GM12878 (cell line): ENCODE measurements at regions not wholly inside any gene's neighbourhood (a gene's known extent, or its start where the extent isn't known, plus 50 kb on each side); places are given as distances from the start of the nearest gene placed in this dataset.

ENCODE experiments used
- ATAC-seq: fragments of 200-7000 bp; cut with Tn5 transposase; 3 replicates; pipeline ENCODE4 v1.9.1; 2020; ENCODE audit warnings: mild to moderate bottlenecking, moderate library complexity
- BruUV-seq: library from RNA; stranded (reverse); fragments of 400-500 nt; replicated peaks from 2 replicates; lab custom pipeline; 2021; lab: Mats Ljungman, UMichigan
- CTCF ChIA-PET: fragments of 300-600 bp; sonication (Branson Sonifier 250); formaldehyde crosslinking; extraction: SDS; loops from one replicate; lab custom pipeline; 2021; ENCODE audit warnings: inconsistent platforms; lab: Yijun Ruan, JAX
- POLR2A ChIA-PET: fragments of 350-600 bp; formaldehyde crosslinking; extraction: SDS; loops from one replicate; lab custom pipeline; 2021; ENCODE audit warnings: inconsistent platforms; lab: Charles Lee
- RAD21 ChIA-PET: fragments of 300-600 bp; sonication (Branson Sonifier 250); formaldehyde crosslinking; loops from one replicate; lab custom pipeline; 2023; ENCODE audit warnings: antibody characterized with exemption; ENCODE audit not compliant: unreplicated experiment; lab: Charles Lee
- SMC1A ChIA-PET: fragments of 300-600 bp; sonication (Branson Sonifier 250); formaldehyde crosslinking; loops from one replicate; lab custom pipeline; 2023; ENCODE audit not compliant: unreplicated experiment, uncharacterized antibody; lab: Charles Lee
- DNase-seq: peaks from one replicate; pipeline ENCODE4 v3.0.0-alpha.2; 2011; ENCODE audit warnings: low read depth, low spot score
- FAIRE-seq: peaks from 3 replicates; lab custom pipeline; 2011; peaks lifted over from hg19 to GRCh38; lab: Jason Lieb, UNC
- H2AFZ ChIP-seq: 2 replicates; pipeline ENCODE4 v1.6.0; 2011; ENCODE audit warnings: low read depth, low read length, control low read depth; ENCODE audit not compliant: control insufficient read depth
- H3K27ac ChIP-seq: 2 replicates; pipeline ENCODE4 v1.5.1; 2011; ENCODE audit warnings: control low read depth; ENCODE audit not compliant: control insufficient read depth, insufficient read depth
- H3K27me3 ChIP-seq, 2 experiments: replicated peaks in 1 of 2; 2 replicates each; pipeline versions ENCODE4 v1.6.0 to v1.6.1; 2011; ENCODE audit warnings: low read length in 1 of 2; ENCODE audit not compliant: control insufficient read depth in 2 of 2, insufficient read depth in 2 of 2
- H3K36me3 ChIP-seq, 2 experiments: 2 replicates each; pipeline ENCODE4 v1.5.1; 2011; ENCODE audit warnings: low read length in 1 of 2; ENCODE audit not compliant: control insufficient read depth in 2 of 2, insufficient read depth in 2 of 2
- H3K4me1 ChIP-seq: 2 replicates; pipeline ENCODE4 v1.6.1; 2011; ENCODE audit warnings: mild to moderate bottlenecking, low read length, moderate library complexity, mixed read lengths; ENCODE audit not compliant: control insufficient read depth, insufficient read depth
- H3K4me2 ChIP-seq: 2 replicates; pipeline ENCODE4 v1.6.0; 2011; ENCODE audit warnings: control low read depth; ENCODE audit not compliant: control insufficient read depth, insufficient read depth
- H3K4me3 ChIP-seq: fragments of 200-600 bp; sonication (generic); 2 replicates; pipeline ENCODE4 v1.5.1; 2016
- H3K79me2 ChIP-seq: 2 replicates; pipeline ENCODE4 v1.6.0; 2011; ENCODE audit warnings: low read length; ENCODE audit not compliant: control insufficient read depth, insufficient read depth
- H3K9ac ChIP-seq: 2 replicates; pipeline ENCODE4 v1.8.0; 2011; ENCODE audit warnings: low read length, control low read depth, mixed read lengths; ENCODE audit not compliant: control insufficient read depth, insufficient read depth
- H3K9me3 ChIP-seq: replicated peaks from 3 replicates; pipeline ENCODE4 v1.5.1; 2011; ENCODE audit warnings: mild to moderate bottlenecking, low read length; ENCODE audit not compliant: control insufficient read depth, insufficient read depth
- H4K20me1 ChIP-seq: 2 replicates; pipeline ENCODE4 v1.6.0; 2011; ENCODE audit not compliant: control insufficient read depth, insufficient read depth
- BCL3 ChIP-seq: IDR thresholded peaks from 2 replicates; pipeline ENCODE4 v1.6.1; 2011; ENCODE audit warnings: borderline replicate concordance, low read depth, mild to moderate bottlenecking, moderate library complexity, low read length; ENCODE audit not compliant: insufficient read depth, poor library complexity, severe bottlenecking
- CBX5 ChIP-seq: sonication (generic); IDR thresholded peaks from 2 replicates; pipeline ENCODE4 v1.6.1; 2016; ENCODE audit warnings: low read depth, moderate library complexity, mild to moderate bottlenecking, inconsistent platforms
- ELK1 ChIP-seq: IDR thresholded peaks from 2 replicates; pipeline ENCODE4 v1.6.1; 2012; ENCODE audit warnings: low read depth, low read length, improper control_type of control experiment
- GATAD2B ChIP-seq: fragments of 450-650 bp; conservative IDR thresholded peaks from 2 replicates; pipeline ENCODE4 v1.6.1; 2017; ENCODE audit warnings: low read depth, mild to moderate bottlenecking, moderate library complexity
- KAT2A ChIP-seq: conservative IDR thresholded peaks from 2 replicates; pipeline ENCODE4 v1.6.1; 2011; ENCODE audit warnings: low read depth, low read length; ENCODE audit not compliant: control insufficient read depth
- LARP7 ChIP-seq: fragments of 450-650 bp; IDR thresholded peaks from 2 replicates; pipeline ENCODE4 v1.6.1; 2017; ENCODE audit warnings: mild to moderate bottlenecking
- MXI1 ChIP-seq: fragments of 150-350 bp; IDR thresholded peaks from 2 replicates; pipeline ENCODE4 v1.6.1; 2011; ENCODE audit warnings: low read depth, mild to moderate bottlenecking, inconsistent platforms, low read length, improper control_type of control experiment
- MYC ChIP-seq: IDR thresholded peaks from 2 replicates; pipeline ENCODE4 v1.6.1; 2011; ENCODE audit warnings: mild to moderate bottlenecking, low read length, moderate library complexity, inconsistent platforms; ENCODE audit not compliant: insufficient read depth, insufficient replicate concordance, insufficient read length, severe bottlenecking
- NR2C2 ChIP-seq: IDR thresholded peaks from 2 replicates; pipeline ENCODE4 v1.6.1; 2011; ENCODE audit warnings: borderline replicate concordance, low read depth; ENCODE audit not compliant: control insufficient read depth, insufficient read length
- SMAD5 ChIP-seq: IDR thresholded peaks from 2 replicates; pipeline ENCODE4 v1.6.1; 2016; ENCODE audit warnings: antibody characterized with exemption, low read depth
- SMC3 ChIP-seq: IDR thresholded peaks from 2 replicates; pipeline ENCODE4 v1.6.1; 2011; ENCODE audit warnings: low read length, improper control_type of control experiment, borderline replicate concordance
- STAT1 ChIP-seq: fragments of 450-650 bp; conservative IDR thresholded peaks from 2 replicates; pipeline ENCODE4 v1.6.1; 2014; ENCODE audit warnings: antibody characterized with exemption, mild to moderate bottlenecking
- TAF1 ChIP-seq: IDR thresholded peaks from 2 replicates; pipeline ENCODE4 v1.6.1; 2011; ENCODE audit warnings: mild to moderate bottlenecking, low read depth, low read length, borderline replicate concordance
- TCF12 ChIP-seq: IDR thresholded peaks from 2 replicates; pipeline ENCODE4 v1.6.1; 2011; ENCODE audit warnings: low read depth, mild to moderate bottlenecking, low read length
- WGBS: methylation state at CpG from one replicate; pipeline ENCODE4 v1.1.6; 2016; ENCODE audit warnings: low lambda C conversion rate; ENCODE audit not compliant: insufficient replicate concordance, insufficient coverage; ENCODE audit errors: missing lambda C conversion rate; 5-methylcytosine and 5-hydroxymethylcytosine counted together
- in situ Hi-C: fragments of 300-500 bp; cut with MboI; formaldehyde crosslinking; loops from 9 replicates; pipeline ENCODE4 v1.14.3; 2018; ENCODE audit warnings: mixed read lengths
- intact Hi-C: fragments of 100-400 bp; cut with micrococcal nuclease; formaldehyde crosslinking; loops from one replicate; pipeline ENCODE4 v1.14.2; 2022; ENCODE audit not compliant: unreplicated experiment
- TF ChIP-seq, protein P1 (sequence below): fragments of 450-650 bp; IDR thresholded peaks from 2 replicates; pipeline ENCODE4 v1.6.1; 2017; ENCODE audit warnings: antibody characterized with exemption, mild to moderate bottlenecking, moderate library complexity
- TF ChIP-seq, protein P2 (sequence below): fragments of 150-350 bp; IDR thresholded peaks from 2 replicates; pipeline ENCODE4 v1.6.1; 2016; ENCODE audit warnings: low read depth, low read length

DNA sequence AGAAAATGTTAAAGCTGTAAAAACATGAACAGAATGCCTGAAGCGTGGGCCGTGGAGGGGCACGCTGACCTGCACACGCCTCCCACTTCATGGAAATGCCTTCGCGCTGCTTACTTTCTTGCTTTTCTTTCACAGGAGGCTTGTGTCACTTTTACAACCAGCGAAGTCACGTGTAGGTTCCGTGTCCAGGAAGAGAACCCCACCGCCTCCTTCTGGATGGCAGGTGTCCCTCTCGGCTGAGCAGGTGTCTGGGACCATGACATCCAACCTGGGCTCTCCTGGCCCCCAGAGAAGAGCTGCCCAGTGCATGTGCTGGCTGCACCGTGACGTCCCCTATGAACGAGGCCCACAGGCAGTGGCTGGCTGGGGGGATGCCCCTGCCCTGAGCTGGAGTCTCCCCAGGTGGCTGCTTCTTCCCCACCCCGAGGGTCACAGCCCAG lies 345.0 kb upstream of the SFSWAP start:
- TF ChIP-seq CBX5, result no peak
- no peak for TF ChIP-seq NR2C2
- no peak for TF ChIP-seq BCL3
- TF ChIP-seq SMAD5, result no peak
- no peak for TF ChIP-seq MYC
- no peak for TF ChIP-seq TCF12
- no peak for TF ChIP-seq MXI1
- no peak for TF ChIP-seq GATAD2B
- TF ChIP-seq, protein P1, sequence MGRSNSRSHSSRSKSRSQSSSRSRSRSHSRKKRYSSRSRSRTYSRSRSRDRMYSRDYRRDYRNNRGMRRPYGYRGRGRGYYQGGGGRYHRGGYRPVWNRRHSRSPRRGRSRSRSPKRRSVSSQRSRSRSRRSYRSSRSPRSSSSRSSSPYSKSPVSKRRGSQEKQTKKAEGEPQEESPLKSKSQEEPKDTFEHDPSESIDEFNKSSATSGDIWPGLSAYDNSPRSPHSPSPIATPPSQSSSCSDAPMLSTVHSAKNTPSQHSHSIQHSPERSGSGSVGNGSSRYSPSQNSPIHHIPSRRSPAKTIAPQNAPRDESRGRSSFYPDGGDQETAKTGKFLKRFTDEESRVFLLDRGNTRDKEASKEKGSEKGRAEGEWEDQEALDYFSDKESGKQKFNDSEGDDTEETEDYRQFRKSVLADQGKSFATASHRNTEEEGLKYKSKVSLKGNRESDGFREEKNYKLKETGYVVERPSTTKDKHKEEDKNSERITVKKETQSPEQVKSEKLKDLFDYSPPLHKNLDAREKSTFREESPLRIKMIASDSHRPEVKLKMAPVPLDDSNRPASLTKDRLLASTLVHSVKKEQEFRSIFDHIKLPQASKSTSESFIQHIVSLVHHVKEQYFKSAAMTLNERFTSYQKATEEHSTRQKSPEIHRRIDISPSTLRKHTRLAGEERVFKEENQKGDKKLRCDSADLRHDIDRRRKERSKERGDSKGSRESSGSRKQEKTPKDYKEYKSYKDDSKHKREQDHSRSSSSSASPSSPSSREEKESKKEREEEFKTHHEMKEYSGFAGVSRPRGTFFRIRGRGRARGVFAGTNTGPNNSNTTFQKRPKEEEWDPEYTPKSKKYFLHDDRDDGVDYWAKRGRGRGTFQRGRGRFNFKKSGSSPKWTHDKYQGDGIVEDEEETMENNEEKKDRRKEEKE, result no peak
- no peak for TF ChIP-seq ELK1
- TF ChIP-seq, protein P2, sequence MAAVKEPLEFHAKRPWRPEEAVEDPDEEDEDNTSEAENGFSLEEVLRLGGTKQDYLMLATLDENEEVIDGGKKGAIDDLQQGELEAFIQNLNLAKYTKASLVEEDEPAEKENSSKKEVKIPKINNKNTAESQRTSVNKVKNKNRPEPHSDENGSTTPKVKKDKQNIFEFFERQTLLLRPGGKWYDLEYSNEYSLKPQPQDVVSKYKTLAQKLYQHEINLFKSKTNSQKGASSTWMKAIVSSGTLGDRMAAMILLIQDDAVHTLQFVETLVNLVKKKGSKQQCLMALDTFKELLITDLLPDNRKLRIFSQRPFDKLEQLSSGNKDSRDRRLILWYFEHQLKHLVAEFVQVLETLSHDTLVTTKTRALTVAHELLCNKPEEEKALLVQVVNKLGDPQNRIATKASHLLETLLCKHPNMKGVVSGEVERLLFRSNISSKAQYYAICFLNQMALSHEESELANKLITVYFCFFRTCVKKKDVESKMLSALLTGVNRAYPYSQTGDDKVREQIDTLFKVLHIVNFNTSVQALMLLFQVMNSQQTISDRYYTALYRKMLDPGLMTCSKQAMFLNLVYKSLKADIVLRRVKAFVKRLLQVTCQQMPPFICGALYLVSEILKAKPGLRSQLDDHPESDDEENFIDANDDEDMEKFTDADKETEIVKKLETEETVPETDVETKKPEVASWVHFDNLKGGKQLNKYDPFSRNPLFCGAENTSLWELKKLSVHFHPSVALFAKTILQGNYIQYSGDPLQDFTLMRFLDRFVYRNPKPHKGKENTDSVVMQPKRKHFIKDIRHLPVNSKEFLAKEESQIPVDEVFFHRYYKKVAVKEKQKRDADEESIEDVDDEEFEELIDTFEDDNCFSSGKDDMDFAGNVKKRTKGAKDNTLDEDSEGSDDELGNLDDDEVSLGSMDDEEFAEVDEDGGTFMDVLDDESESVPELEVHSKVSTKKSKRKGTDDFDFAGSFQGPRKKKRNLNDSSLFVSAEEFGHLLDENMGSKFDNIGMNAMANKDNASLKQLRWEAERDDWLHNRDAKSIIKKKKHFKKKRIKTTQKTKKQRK, result no peak
- no peak for TF ChIP-seq LARP7
- TF ChIP-seq STAT1, result no peak
- TF ChIP-seq SMC3, result no peak
- no peak for TF ChIP-seq TAF1
- no peak for TF ChIP-seq KAT2A
- TF ChIP-seq, all 136 proteins: peak for 0
- Histone ChIP-seq H3K9ac (no peak overlapping the region), H3K4me3 (no peak overlapping the region), H3K27ac (no peak overlapping the region), H3K27me3 (peaks cover 2 to 3% of the 10 kb centered on the region in 2 experiments; a peak in 3 of 4 replicates), H3K4me2 (no peak overlapping the region), H2AFZ (no peak overlapping the region), H3K79me2 (no peaks in the 10 kb centered on the region), H4K20me1 (no peaks in the 10 kb centered on the region), H3K9me3 (no peaks in the 10 kb centered on the region), H3K4me1 (no peaks in the 10 kb centered on the region), H3K36me3 (no peaks in the 10 kb centered on the region)
- 40% methylated on average over 15 of the region's 15 CpGs for WGBS
- ChIA-PET CTCF (no interaction called here), POLR2A (no interaction called here), SMC1A (no interaction called here), RAD21 (no interaction called here)
- in situ Hi-C loops, result no loop called here
- FAIRE-seq, result no peak
- BruUV-seq, result no TSS peak
- no peak for DNase-seq
- no peak for ATAC-seq
- intact Hi-C loops, result no loop called here
